Transverse colon (tissue), 4 donors: ENCODE measurements at regions not wholly inside any gene's neighbourhood (a gene's known extent, or its start where the extent isn't known, plus 50 kb on each side); places are given as distances from the start of the nearest gene placed in this dataset.

Experiments
- DNase-seq: peaks from one replicate; pipeline ENCODE4 v3.0.0-alpha.2; 2019
- H3K27ac ChIP-seq, 4 donors: fragments of 200-600 bp; sonication (generic); 2 replicates each; pipeline ENCODE4 v1.5.1; 2016 to 2018; ENCODE audit warnings: inconsistent platforms in 4 of 4
- H3K27me3 ChIP-seq: fragments of 200-600 bp; sonication (generic); 2 replicates; pipeline ENCODE4 v1.5.1; 2017; ENCODE audit warnings: inconsistent platforms
- H3K36me3 ChIP-seq, 4 donors: fragments of 200-600 bp; sonication (generic); 2 replicates each; pipeline ENCODE4 v1.5.1; 2017 to 2019; ENCODE audit warnings: inconsistent platforms in 4 of 4
- H3K4me1 ChIP-seq, 4 donors: fragments of 200-600 bp; sonication (generic); 2 replicates each; pipeline ENCODE4 v1.5.1; 2017 to 2020; ENCODE audit warnings: inconsistent platforms in 4 of 4
- H3K4me3 ChIP-seq, 4 donors: fragments of 200-600 bp; sonication (generic); 1 replicate in 1 of 4; 2 replicates in 3 of 4; pipeline versions ENCODE4 v1.5.1 to v1.6.1; 2017 to 2019; ENCODE audit warnings: inconsistent platforms in 4 of 4
- H3K9me3 ChIP-seq, 2 donors: fragments of 200-600 bp; sonication (generic); 2 replicates each; pipeline ENCODE4 v1.5.1; 2017 to 2019; ENCODE audit warnings: inconsistent platforms in 2 of 2
- EP300 ChIP-seq: sonication (generic); formaldehyde crosslinking; IDR thresholded peaks from one replicate; pipeline ENCODE4 v1.6.1; 2017; ENCODE audit warnings: antibody characterized with exemption, low read depth
- POLR2A ChIP-seq: fragments of 450-650 bp; IDR thresholded peaks from one replicate; pipeline ENCODE4 v1.6.1; 2016; ENCODE audit warnings: antibody characterized with exemption, mild to moderate bottlenecking, moderate library complexity
- POLR2AphosphoS5 ChIP-seq, 3 donors: sonication (generic); formaldehyde crosslinking; IDR thresholded peaks; one replicate each; pipeline ENCODE4 v1.6.1; 2016; ENCODE audit warnings: antibody characterized with exemption in 3 of 3
- WGBS, 2 donors: methylation state at CpG; one replicate each; pipeline ENCODE4 v1.1.5; 2018; ENCODE audit warnings: low coverage in 1 of 2; 5-methylcytosine and 5-hydroxymethylcytosine counted together
- in situ Hi-C, 4 donors: fragments of 200-750 bp; cut with MboI; loops; one replicate each; pipeline versions ENCODE4 v1.15.0 to v1.15.1; 2017; ENCODE audit warnings: low sequenced_read_pairs in 3 of 4, low pct_ligation_motif_present in 1 of 4, low pct_unique_long_range_greater_than_20kb in 1 of 4
- intact Hi-C: fragments of 100-400 bp; cut with DNase I; formaldehyde crosslinking; loops from one replicate; pipeline ENCODE4 v1.15.1; 2023; ENCODE audit warnings: low total_unique reads
- TF ChIP-seq, protein P1 (sequence below), 5 experiments: fragments of 200-600 bp in 3 of 5; fragments of 450-650 bp in 2 of 5; sonication (generic) in 3 of 5; IDR thresholded peaks; 1 replicate in 2 of 5; 2 replicates in 3 of 5; pipeline ENCODE4 v1.5.1; 2016 to 2017; ENCODE audit warnings: antibody characterized with exemption in 5 of 5, inconsistent platforms in 3 of 5, mild to moderate bottlenecking in 2 of 5, moderate library complexity in 1 of 5

DNA sequence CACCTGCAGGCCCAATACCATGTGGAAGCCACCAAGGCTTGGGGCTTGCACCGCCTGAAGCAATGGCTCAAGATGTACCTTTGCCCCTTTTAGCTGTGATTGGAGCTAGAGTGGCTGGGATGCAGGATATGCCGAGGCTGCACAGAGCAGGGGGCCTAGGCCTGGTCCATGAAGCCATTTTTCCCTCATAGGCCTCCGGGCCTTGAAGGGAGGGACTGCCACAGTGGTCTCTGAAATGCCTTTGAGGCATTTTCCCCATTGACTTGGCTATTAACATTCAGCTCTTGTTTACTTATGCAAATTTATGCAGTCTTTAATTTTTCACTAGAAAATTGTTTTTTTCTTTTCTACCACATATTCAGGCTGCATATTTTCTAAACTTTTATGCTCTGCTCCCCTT, 203.2 kb upstream of the HHIP start:
- intact Hi-C loops = no loop called here

DNA sequence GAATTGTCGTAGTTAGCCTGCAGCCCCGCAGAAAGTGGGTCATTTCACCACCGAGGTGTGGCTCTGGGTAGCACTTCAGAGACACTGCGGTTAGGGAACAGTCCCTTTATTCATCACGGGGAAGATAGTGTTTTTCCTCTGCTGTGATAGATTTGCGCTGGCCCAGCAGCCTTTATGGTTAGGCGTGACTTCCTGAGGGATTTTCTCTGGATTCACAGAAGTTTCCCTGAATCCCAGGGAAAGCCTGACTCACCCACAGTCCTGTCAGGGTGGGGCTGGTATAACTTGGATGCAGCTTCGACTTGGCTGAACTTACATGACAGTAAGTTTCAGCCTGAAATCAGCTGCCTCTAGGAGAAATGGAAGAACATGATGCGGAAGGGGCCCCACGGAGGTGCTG, 196.3 kb upstream of the HHIP start:
- intact Hi-C loops (no loop called here), in situ Hi-C loops (no loop called here)
- 72 to 80% methylated on average over 1 to 10 of the region's 10 CpGs for WGBS, 2 donors
- Histone ChIP-seq H3K27me3 (no peaks in the 10 kb centered on the region), H3K36me3 (no peaks in the 10 kb centered on the region), H3K9me3 (no peaks in the 10 kb centered on the region), H3K4me3 (no peak overlapping the region), H3K4me1 (no peaks in the 10 kb centered on the region), H3K27ac (no peak overlapping the region)
- no peak for TF ChIP-seq EP300
- no peak for TF ChIP-seq POLR2AphosphoS5 (IDR thresholded peaks at IDR 0.05)
- TF ChIP-seq, protein P1, sequence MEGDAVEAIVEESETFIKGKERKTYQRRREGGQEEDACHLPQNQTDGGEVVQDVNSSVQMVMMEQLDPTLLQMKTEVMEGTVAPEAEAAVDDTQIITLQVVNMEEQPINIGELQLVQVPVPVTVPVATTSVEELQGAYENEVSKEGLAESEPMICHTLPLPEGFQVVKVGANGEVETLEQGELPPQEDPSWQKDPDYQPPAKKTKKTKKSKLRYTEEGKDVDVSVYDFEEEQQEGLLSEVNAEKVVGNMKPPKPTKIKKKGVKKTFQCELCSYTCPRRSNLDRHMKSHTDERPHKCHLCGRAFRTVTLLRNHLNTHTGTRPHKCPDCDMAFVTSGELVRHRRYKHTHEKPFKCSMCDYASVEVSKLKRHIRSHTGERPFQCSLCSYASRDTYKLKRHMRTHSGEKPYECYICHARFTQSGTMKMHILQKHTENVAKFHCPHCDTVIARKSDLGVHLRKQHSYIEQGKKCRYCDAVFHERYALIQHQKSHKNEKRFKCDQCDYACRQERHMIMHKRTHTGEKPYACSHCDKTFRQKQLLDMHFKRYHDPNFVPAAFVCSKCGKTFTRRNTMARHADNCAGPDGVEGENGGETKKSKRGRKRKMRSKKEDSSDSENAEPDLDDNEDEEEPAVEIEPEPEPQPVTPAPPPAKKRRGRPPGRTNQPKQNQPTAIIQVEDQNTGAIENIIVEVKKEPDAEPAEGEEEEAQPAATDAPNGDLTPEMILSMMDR (IDR thresholded peaks at IDR 0.05) = no peak
- no peak for TF ChIP-seq POLR2A
- DNase-seq = no peak

More for the DNA sequence above, 203.2 kb upstream of the HHIP start:
- Histone ChIP-seq H3K27me3 (no peaks in the 10 kb centered on the region), H3K27ac (no peak overlapping the region), H3K4me1 (no peaks in the 10 kb centered on the region), H3K4me3 (no peak overlapping the region), H3K36me3 (no peaks in the 10 kb centered on the region), H3K9me3 (no peaks in the 10 kb centered on the region)
- WGBS, 2 donors = 77% methylated on average over 3 of the region's 3 CpGs; no CpG with 5 or more reads in 1 of the 2 donors
- in situ Hi-C loops = no loop called here
- no peak for DNase-seq
- TF ChIP-seq EP300 = no peak
- TF ChIP-seq, protein P1 (IDR thresholded peaks at IDR 0.05) = no peak

DNA sequence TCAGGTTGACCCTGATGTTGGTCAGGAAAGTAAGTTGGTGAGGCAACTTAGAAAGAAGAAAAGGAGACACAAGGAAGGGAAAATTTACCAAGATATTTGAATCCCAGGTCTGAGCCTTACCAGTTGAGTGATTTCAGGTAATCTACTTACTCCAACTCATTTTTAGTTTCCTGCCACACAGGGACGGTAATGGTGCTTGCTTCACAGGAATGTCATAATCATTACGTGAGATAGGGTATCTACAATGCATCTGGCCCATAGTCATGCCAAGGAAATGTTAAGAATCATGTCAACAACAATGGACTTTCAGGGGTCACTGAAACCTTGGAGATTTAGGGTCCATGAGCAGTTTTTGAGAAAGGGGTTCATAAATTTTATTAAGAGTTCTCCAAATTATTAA, 195.4 kb upstream of the HHIP start:
- no peak for TF ChIP-seq EP300
- no peak for TF ChIP-seq POLR2AphosphoS5 (IDR thresholded peaks at IDR 0.05)
- no peak for TF ChIP-seq POLR2A
- TF ChIP-seq, protein P1 (IDR thresholded peaks at IDR 0.05) = no peak
- WGBS, 2 donors = 80 to 100% methylated on average over 2 of the region's 2 CpGs

DNA sequence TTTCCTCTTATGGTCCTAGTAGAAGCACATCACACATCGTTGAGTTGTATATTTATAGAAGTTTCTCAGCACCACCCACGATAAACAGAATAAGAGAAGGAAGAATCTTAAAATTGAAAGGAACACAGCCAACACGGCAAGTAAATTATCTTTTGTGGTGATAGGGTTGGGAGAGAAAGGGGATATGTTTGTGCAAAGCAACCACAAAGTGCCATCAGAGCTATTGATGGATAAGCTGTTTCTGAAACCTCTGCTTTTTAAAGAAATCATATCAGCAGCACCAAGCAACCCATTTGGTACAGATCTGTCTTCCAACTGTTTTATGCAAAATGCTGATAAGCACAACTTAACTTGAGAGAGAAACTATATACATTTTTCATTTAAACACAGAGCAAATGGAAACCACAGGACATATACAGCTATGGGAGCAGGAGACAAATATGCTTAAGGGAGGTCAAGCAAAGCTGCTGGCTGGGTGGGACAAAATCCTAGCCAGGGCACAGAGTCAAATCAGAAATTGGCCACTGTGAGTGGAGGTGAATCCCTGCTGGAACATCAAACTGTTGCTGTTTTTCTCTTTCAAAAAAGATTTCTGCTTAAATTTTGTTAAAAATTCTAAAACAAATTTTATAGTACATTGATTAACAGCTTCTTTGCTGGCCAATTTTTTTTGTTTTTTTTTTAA, 194.0 kb upstream of the HHIP start:
- H3K27me3 ChIP-seq = no peaks in the 10 kb centered on the region
- H3K4me1 ChIP-seq = no peaks in the 10 kb centered on the region
- in situ Hi-C loops (no loop called here), intact Hi-C loops (no loop called here)
- H3K36me3 ChIP-seq = no peaks in the 10 kb centered on the region
- WGBS, 2 donors = 36 to 44% methylated on average over 3 of the region's 3 CpGs
- H3K4me3 ChIP-seq = no peak overlapping the region
- TF ChIP-seq, protein P1 (IDR thresholded peaks at IDR 0.05) = no peak
- no peak for TF ChIP-seq POLR2AphosphoS5 (IDR thresholded peaks at IDR 0.05)
- no peaks in the 10 kb centered on the region for H3K9me3 ChIP-seq
- DNase-seq = no peak
- no peak overlapping the region for H3K27ac ChIP-seq

More for the DNA sequence above, 195.4 kb upstream of the HHIP start:
- Histone ChIP-seq H3K4me1 (no peaks in the 10 kb centered on the region), H3K4me3 (no peak overlapping the region), H3K27me3 (no peaks in the 10 kb centered on the region), H3K9me3 (no peaks in the 10 kb centered on the region), H3K27ac (no peak overlapping the region), H3K36me3 (no peaks in the 10 kb centered on the region)
- no peak for DNase-seq
- intact Hi-C loops = no loop called here
- in situ Hi-C loops = no loop called here
